ENCODE measurements at regions not wholly inside any gene's neighbourhood (a gene's known extent, or its start where the extent isn't known, plus 50 kb on each side); places are given as distances from the start of the nearest gene placed in this dataset.

DNA sequence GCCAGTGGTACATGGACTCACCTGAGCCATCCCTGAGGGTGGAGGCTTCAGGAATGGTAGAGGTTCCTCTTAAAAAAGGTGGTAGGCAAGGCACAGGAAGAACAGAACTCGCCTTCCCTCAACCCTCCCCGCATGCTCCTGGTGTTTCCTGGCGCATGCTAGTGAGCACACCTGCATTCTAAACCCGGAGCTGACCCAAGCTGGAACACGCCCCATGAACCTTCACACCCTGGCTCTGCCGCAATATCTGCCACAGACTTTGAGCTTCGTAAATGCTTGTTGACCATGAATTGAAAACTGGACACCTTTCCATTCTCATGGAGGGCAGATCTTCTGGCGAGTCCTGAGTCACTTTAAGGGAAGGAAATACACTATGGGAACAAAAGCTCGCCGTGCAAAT is 601.3 kb upstream of the RAB6C start:
- Histone ChIP-seq H3K27me3 (ENCODE audit: insufficient read depth, poor library complexity, severe bottlenecking) (no peaks in the 10 kb centered on the region), H3K36me3 (ENCODE audit: low read depth) (no peaks in the 10 kb centered on the region), H3K9me3 (ENCODE audit: severe bottlenecking) (no peaks in the 10 kb centered on the region), H3K4me3 (ENCODE audit: severe bottlenecking) (no peak overlapping the region), H3K4me1 (ENCODE audit: insufficient read depth, poor library complexity, severe bottlenecking) (no peaks in the 10 kb centered on the region), H3K27ac (ENCODE audit: poor library complexity, severe bottlenecking) (no peak overlapping the region)
- TF ChIP-seq, protein P1, sequence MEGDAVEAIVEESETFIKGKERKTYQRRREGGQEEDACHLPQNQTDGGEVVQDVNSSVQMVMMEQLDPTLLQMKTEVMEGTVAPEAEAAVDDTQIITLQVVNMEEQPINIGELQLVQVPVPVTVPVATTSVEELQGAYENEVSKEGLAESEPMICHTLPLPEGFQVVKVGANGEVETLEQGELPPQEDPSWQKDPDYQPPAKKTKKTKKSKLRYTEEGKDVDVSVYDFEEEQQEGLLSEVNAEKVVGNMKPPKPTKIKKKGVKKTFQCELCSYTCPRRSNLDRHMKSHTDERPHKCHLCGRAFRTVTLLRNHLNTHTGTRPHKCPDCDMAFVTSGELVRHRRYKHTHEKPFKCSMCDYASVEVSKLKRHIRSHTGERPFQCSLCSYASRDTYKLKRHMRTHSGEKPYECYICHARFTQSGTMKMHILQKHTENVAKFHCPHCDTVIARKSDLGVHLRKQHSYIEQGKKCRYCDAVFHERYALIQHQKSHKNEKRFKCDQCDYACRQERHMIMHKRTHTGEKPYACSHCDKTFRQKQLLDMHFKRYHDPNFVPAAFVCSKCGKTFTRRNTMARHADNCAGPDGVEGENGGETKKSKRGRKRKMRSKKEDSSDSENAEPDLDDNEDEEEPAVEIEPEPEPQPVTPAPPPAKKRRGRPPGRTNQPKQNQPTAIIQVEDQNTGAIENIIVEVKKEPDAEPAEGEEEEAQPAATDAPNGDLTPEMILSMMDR (IDR thresholded peaks at IDR 0.05; ENCODE audit: poor library complexity, severe bottlenecking) = no peak
- no peak for ATAC-seq (ENCODE audit: low read depth)
- no peak for DNase-seq (ENCODE audit: low spot score)

DNA sequence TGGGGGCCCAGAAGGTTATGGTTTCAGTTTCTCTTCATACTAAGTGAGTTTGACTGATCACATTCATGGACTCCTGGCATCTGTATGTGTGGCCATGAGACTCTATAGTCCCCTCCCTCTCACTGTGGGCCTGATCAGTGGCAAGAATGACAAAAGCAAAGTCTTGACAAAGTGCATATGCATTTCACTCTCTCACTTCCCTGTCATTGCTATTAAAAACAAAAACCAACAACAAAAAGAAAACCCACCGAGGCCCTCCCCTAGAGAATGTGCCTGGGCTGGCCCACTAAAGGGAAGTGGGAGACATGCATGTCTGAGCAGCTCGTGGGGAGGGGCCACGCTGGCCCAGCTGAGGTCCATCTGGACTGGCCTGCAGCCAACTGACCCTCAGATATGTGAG is 600.1 kb upstream of the RAB6C start:
- H3K27ac ChIP-seq (ENCODE audit: poor library complexity, severe bottlenecking) = no peak overlapping the region
- ATAC-seq (ENCODE audit: low read depth) (no peak), DNase-seq (ENCODE audit: low spot score) (no peak)
- H3K9me3 ChIP-seq (ENCODE audit: severe bottlenecking) = no peaks in the 10 kb centered on the region
- no peak overlapping the region for H3K4me3 ChIP-seq (ENCODE audit: severe bottlenecking)
- H3K36me3 ChIP-seq (ENCODE audit: low read depth) = no peaks in the 10 kb centered on the region
- H3K4me1 ChIP-seq (ENCODE audit: insufficient read depth, poor library complexity, severe bottlenecking) = no peaks in the 10 kb centered on the region
- TF ChIP-seq, protein P1 (IDR thresholded peaks at IDR 0.05; ENCODE audit: poor library complexity, severe bottlenecking) = no peak
- H3K27me3 ChIP-seq (ENCODE audit: insufficient read depth, poor library complexity, severe bottlenecking) = no peaks in the 10 kb centered on the region

DNA sequence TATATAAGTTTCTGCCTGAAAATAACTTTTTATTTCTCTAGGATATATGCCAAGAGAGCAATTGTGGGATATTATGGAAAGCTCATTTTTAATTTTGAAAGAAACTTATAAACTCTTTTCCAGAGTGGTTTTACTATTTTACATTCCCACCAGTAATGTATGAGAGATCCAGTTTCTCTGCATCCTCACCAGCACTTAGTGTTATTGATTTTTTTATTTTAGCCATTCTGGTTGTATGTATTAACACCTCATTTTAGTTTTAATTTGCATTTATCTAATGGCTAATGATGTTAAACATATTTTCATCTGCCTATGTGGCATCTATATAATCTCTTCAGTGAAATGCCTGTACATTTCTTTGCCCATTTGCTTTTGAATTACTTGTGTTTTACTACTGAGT is 597.7 kb upstream of the RAB6C start:
- Histone ChIP-seq H3K27me3 (ENCODE audit: insufficient read depth, poor library complexity, severe bottlenecking) (peaks cover 2% of the 10 kb centered on the region), H3K9me3 (ENCODE audit: severe bottlenecking) (no peaks in the 10 kb centered on the region), H3K27ac (ENCODE audit: poor library complexity, severe bottlenecking) (no peak overlapping the region), H3K36me3 (ENCODE audit: low read depth) (no peaks in the 10 kb centered on the region), H3K4me1 (ENCODE audit: insufficient read depth, poor library complexity, severe bottlenecking) (no peaks in the 10 kb centered on the region), H3K4me3 (ENCODE audit: severe bottlenecking) (no peak overlapping the region)
- DNase-seq (ENCODE audit: low spot score) = no peak
- TF ChIP-seq, protein P1 (IDR thresholded peaks at IDR 0.05; ENCODE audit: poor library complexity, severe bottlenecking) = no peak
- no peak for ATAC-seq (ENCODE audit: low read depth)

DNA sequence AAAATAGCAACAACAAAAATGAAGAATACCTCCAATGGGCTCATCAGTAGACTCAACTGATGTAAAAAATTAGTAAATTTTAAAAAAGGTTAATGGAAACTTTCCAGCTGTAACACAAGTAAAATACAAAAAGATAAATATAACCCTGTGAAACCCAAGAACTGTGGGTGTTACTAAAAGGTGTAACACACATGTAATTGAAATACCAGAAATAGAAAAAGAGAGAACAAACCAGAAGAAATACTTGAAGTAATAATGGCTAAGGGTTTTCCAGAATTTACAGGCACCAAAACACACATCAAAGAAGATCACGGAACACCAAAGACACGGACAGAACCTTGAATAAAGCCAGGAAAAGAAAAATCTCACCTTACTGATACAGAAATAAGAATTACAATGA is 590.6 kb upstream of the RAB6C start:
- DNase-seq (ENCODE audit: low spot score) (no peak), ATAC-seq (ENCODE audit: low read depth) (no peak)
- Histone ChIP-seq H3K4me1 (ENCODE audit: insufficient read depth, poor library complexity, severe bottlenecking) (no peaks in the 10 kb centered on the region), H3K36me3 (ENCODE audit: low read depth) (no peaks in the 10 kb centered on the region), H3K9me3 (ENCODE audit: severe bottlenecking) (no peaks in the 10 kb centered on the region), H3K27ac (ENCODE audit: poor library complexity, severe bottlenecking) (no peak overlapping the region), H3K4me3 (ENCODE audit: severe bottlenecking) (no peak overlapping the region), H3K27me3 (ENCODE audit: insufficient read depth, poor library complexity, severe bottlenecking) (peaks cover 6% of the 10 kb centered on the region)
- TF ChIP-seq, protein P1 (IDR thresholded peaks at IDR 0.05; ENCODE audit: poor library complexity, severe bottlenecking) = no peak

DNA sequence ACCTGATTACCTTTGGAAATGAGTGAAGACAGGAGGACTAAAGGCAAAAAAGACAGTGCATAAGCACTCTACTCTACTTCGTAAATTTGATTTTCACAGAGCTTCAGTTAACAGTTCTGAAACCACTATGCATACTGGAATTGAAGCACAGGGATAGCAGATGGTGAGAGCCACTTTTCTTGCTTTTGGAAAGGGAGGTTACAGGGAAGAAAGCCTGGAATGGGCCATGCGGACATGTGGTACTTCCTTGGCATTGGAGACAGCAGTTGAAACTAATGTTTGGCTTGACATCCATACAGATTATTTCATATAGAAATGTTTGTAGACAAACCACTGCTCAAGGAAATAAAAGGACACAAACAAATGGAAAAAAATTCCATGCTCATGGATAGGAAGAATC is 585.6 kb upstream of the RAB6C start:
- Histone ChIP-seq H3K4me3 (ENCODE audit: severe bottlenecking) (no peak overlapping the region), H3K27ac (ENCODE audit: poor library complexity, severe bottlenecking) (no peak overlapping the region), H3K36me3 (ENCODE audit: low read depth) (no peaks in the 10 kb centered on the region), H3K9me3 (ENCODE audit: severe bottlenecking) (no peaks in the 10 kb centered on the region), H3K27me3 (ENCODE audit: insufficient read depth, poor library complexity, severe bottlenecking) (peaks cover 4% of the 10 kb centered on the region), H3K4me1 (ENCODE audit: insufficient read depth, poor library complexity, severe bottlenecking) (no peaks in the 10 kb centered on the region)
- TF ChIP-seq, protein P1 (IDR thresholded peaks at IDR 0.05; ENCODE audit: poor library complexity, severe bottlenecking) = no peak
- ATAC-seq (ENCODE audit: low read depth) (no peak), DNase-seq (ENCODE audit: low spot score) (no peak)
